B cell (primary cell): ENCODE measurements at regions not wholly inside any gene's neighbourhood (a gene's known extent, or its start where the extent isn't known, plus 50 kb on each side); places are given as distances from the start of the nearest gene placed in this dataset.

Experiments used
- CTCF ChIP-seq: fragments of 200-600 bp; IDR thresholded peaks from one replicate; pipeline ENCODE4 v1.8.0; 2022; ENCODE audit warnings: antibody characterized with exemption, mild to moderate bottlenecking
- EZH2 ChIP-seq: IDR thresholded peaks from 2 replicates; pipeline ENCODE4 v1.6.1; 2012; ENCODE audit warnings: borderline replicate concordance, low read depth, mild to moderate bottlenecking, moderate library complexity, low read length; ENCODE audit not compliant: insufficient read depth, poor library complexity, severe bottlenecking

- TF ChIP-seq CTCF (no peak), EZH2 (no peak)
Measured at GRCh38 chr1:198922638-198923430, 284.0 kb downstream of the PTPRC start.
